ENCODE measurements at regions not wholly inside any gene's neighbourhood (a gene's known extent, or its start where the extent isn't known, plus 50 kb on each side); places are given as distances from the start of the nearest gene placed in this dataset.

DNA sequence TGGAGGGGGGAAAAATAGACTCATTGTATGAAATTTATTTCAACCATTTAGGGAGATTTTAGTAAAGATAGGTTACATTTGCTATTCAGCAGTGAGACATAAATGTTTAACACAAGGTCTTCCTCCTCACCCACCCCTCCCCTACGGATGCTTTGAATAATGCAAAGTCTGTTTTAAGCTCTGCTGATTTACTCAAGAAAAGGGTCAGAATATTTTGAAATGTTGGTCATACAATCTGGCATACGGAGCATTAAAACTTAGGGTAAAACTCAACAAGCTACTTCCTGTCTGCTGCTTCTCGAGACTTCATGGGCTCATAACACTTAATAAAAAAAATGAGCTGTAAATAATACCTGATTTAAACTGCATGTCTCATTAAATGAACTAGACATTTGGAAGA lies 156.3 kb downstream of the WNT5A start:
- Histone ChIP-seq H3K4me2 (ENCODE audit: low read length) (no peak overlapping the region), H3K4me1 (ENCODE audit: insufficient read depth, low read length, severe bottlenecking) (no peaks in the 10 kb centered on the region), H3K79me2 (ENCODE audit: insufficient read depth, low read length) (no peaks in the 10 kb centered on the region), H3K27me3 (ENCODE audit: insufficient read depth, low read length) (no peaks in the 10 kb centered on the region), H3K9me2 (ENCODE audit: low read depth, low read length) (no peaks in the 10 kb centered on the region), H3F3A (ENCODE audit: insufficient read depth, low read length) (no peaks in the 10 kb centered on the region), H3K27ac (ENCODE audit: low read depth, low read length, poor library complexity, severe bottlenecking) (no peak overlapping the region), H3K9ac (ENCODE audit: low read length) (no peak overlapping the region), H2AFZ (ENCODE audit: low read length) (no peak overlapping the region), H3K36me3 (ENCODE audit: insufficient read depth, low read length) (no peaks in the 10 kb centered on the region), H3K9me3 (ENCODE audit: low read length) (no peaks in the 10 kb centered on the region), H4K20me1 (ENCODE audit: insufficient read depth, low read length) (no peaks in the 10 kb centered on the region), H3K4me3 (ENCODE audit: low read depth, low read length, poor library complexity, severe bottlenecking) (no peak overlapping the region)
- TF ChIP-seq, protein P1, sequence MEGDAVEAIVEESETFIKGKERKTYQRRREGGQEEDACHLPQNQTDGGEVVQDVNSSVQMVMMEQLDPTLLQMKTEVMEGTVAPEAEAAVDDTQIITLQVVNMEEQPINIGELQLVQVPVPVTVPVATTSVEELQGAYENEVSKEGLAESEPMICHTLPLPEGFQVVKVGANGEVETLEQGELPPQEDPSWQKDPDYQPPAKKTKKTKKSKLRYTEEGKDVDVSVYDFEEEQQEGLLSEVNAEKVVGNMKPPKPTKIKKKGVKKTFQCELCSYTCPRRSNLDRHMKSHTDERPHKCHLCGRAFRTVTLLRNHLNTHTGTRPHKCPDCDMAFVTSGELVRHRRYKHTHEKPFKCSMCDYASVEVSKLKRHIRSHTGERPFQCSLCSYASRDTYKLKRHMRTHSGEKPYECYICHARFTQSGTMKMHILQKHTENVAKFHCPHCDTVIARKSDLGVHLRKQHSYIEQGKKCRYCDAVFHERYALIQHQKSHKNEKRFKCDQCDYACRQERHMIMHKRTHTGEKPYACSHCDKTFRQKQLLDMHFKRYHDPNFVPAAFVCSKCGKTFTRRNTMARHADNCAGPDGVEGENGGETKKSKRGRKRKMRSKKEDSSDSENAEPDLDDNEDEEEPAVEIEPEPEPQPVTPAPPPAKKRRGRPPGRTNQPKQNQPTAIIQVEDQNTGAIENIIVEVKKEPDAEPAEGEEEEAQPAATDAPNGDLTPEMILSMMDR (IDR thresholded peaks at IDR 0.05; ENCODE audit: low read length), result no peak
- no peak for TF ChIP-seq EZH2 (IDR thresholded peaks at IDR 0.05; ENCODE audit: borderline replicate concordance, low read length)

- Histone ChIP-seq H3K4me2 (ENCODE audit: low read length) (no peak overlapping the region), H2AFZ (ENCODE audit: low read length) (no peak overlapping the region), H3K27me3 (ENCODE audit: insufficient read depth, low read length) (no peaks in the 10 kb centered on the region), H3K36me3 (ENCODE audit: insufficient read depth, low read length) (no peaks in the 10 kb centered on the region), H3K4me1 (ENCODE audit: insufficient read depth, low read length, severe bottlenecking) (no peaks in the 10 kb centered on the region), H3K9ac (ENCODE audit: low read length) (no peak overlapping the region), H3K79me2 (ENCODE audit: insufficient read depth, low read length) (no peaks in the 10 kb centered on the region), H3K4me3 (ENCODE audit: low read depth, low read length, poor library complexity, severe bottlenecking) (no peak overlapping the region), H3F3A (ENCODE audit: insufficient read depth, low read length) (no peaks in the 10 kb centered on the region), H3K9me3 (ENCODE audit: low read length) (no peaks in the 10 kb centered on the region), H3K9me2 (ENCODE audit: low read depth, low read length) (no peaks in the 10 kb centered on the region), H4K20me1 (ENCODE audit: insufficient read depth, low read length) (no peaks in the 10 kb centered on the region), H3K27ac (ENCODE audit: low read depth, low read length, poor library complexity, severe bottlenecking) (no peak overlapping the region)
- TF ChIP-seq EZH2 (IDR thresholded peaks at IDR 0.05; ENCODE audit: borderline replicate concordance, low read length), result no peak
- TF ChIP-seq, protein P1 (IDR thresholded peaks at IDR 0.05; ENCODE audit: low read length), result no peak
Measured at GRCh38 chr3:55330355-55330754, 156.8 kb downstream of the WNT5A start.

- no peaks in the 10 kb centered on the region for H3F3A ChIP-seq (ENCODE audit: insufficient read depth, low read length)
- no peak overlapping the region for H2AFZ ChIP-seq (ENCODE audit: low read length)
- no peak overlapping the region for H3K4me2 ChIP-seq (ENCODE audit: low read length)
- no peaks in the 10 kb centered on the region for H3K79me2 ChIP-seq (ENCODE audit: insufficient read depth, low read length)
- no peak overlapping the region for H3K4me3 ChIP-seq (ENCODE audit: low read depth, low read length, poor library complexity, severe bottlenecking)
- no peaks in the 10 kb centered on the region for H3K27me3 ChIP-seq (ENCODE audit: insufficient read depth, low read length)
- TF ChIP-seq, protein P1 (IDR thresholded peaks at IDR 0.05; ENCODE audit: low read length), result no peak
- TF ChIP-seq EZH2 (IDR thresholded peaks at IDR 0.05; ENCODE audit: borderline replicate concordance, low read length), result no peak
- no peaks in the 10 kb centered on the region for H3K36me3 ChIP-seq (ENCODE audit: insufficient read depth, low read length)
- no peaks in the 10 kb centered on the region for H3K4me1 ChIP-seq (ENCODE audit: insufficient read depth, low read length, severe bottlenecking)
- H3K27ac ChIP-seq (ENCODE audit: low read depth, low read length, poor library complexity, severe bottlenecking), result no peak overlapping the region
- no peak overlapping the region for H3K9ac ChIP-seq (ENCODE audit: low read length)
- no peaks in the 10 kb centered on the region for H3K9me2 ChIP-seq (ENCODE audit: low read depth, low read length)
- H4K20me1 ChIP-seq (ENCODE audit: insufficient read depth, low read length), result no peaks in the 10 kb centered on the region
- no peaks in the 10 kb centered on the region for H3K9me3 ChIP-seq (ENCODE audit: low read length)
Measured at GRCh38 chr3:55329849-55330248, 157.3 kb downstream of the WNT5A start.

Measured in OCI-LY1 (cell line).